ENCODE measurements at regions not wholly inside any gene's neighbourhood (a gene's known extent, or its start where the extent isn't known, plus 50 kb on each side); places are given as distances from the start of the nearest gene placed in this dataset.

GRCh38 chr6:6734479-6735465, 146.3 kb downstream of the LY86 start:
- TF ChIP-seq REST (IDR thresholded peaks at IDR 0.05; ENCODE audit: insufficient read depth in 1 of 2, low read depth in 2 of 2, low read length in 2 of 2) (no peak), POLR2AphosphoS5 (IDR thresholded peaks at IDR 0.05; ENCODE audit: low read depth, low read length) (no peak), FOXP2 (optimal IDR thresholded peaks at IDR 0.05; ENCODE audit: borderline replicate concordance, extremely low read depth, extremely low read length, insufficient read depth) (no peak), TAF1 (IDR thresholded peaks at IDR 0.05; ENCODE audit: borderline replicate concordance, insufficient read depth, low read length) (no peak), SIN3A (IDR thresholded peaks at IDR 0.05; ENCODE audit: borderline replicate concordance, insufficient read depth, low read length) (no peak)
